IMR-90 (cell line): ENCODE measurements at regions not wholly inside any gene's neighbourhood (a gene's known extent, or its start where the extent isn't known, plus 50 kb on each side); places are given as distances from the start of the nearest gene placed in this dataset.

Experiments
- ATAC-seq: fragments of 200-7000 bp; cut with Tn5 transposase; 2 replicates; pipeline ENCODE4 v1.9.1; 2020; ENCODE audit warnings: low read depth, mild to moderate bottlenecking, moderate library complexity
- BruUV-seq: library from RNA; stranded (reverse); fragments of 400-500 nt; replicated peaks from 2 replicates; lab custom pipeline; 2021; lab: Mats Ljungman, UMichigan
- CTCF ChIA-PET: fragments of 300-600 bp; formaldehyde crosslinking; extraction: SDS; loops from one replicate; lab custom pipeline; 2021; ENCODE audit warnings: antibody characterized with exemption; lab: Yijun Ruan, JAX
- POLR2A ChIA-PET: fragments of 300-600 bp; sonication (Branson Sonifier 250); formaldehyde crosslinking; loops from one replicate; lab custom pipeline; 2022; ENCODE audit warnings: antibody characterized with exemption; ENCODE audit not compliant: unreplicated experiment; lab: Charles Lee
- DNase-seq: peaks from one replicate; pipeline ENCODE4 v3.0.0; 2013
- H2AFZ ChIP-seq: replicated peaks from 2 replicates; pipeline ENCODE3; 2013; ENCODE audit warnings: low read length, mild to moderate bottlenecking; ENCODE audit not compliant: poor library complexity
- H2AK5ac ChIP-seq: 2 replicates; pipeline ENCODE4 v1.6.1; 2013; ENCODE audit warnings: low read depth, low read length, inconsistent platforms
- H2AK9ac ChIP-seq: replicated peaks from 2 replicates; pipeline ENCODE3; 2013; ENCODE audit warnings: mild to moderate bottlenecking, low read depth, low read length, moderate library complexity; ENCODE audit not compliant: poor library complexity
- H2BK120ac ChIP-seq: 2 replicates; pipeline ENCODE4 v1.6.1; 2013; ENCODE audit warnings: low read depth, low read length, inconsistent platforms
- H2BK15ac ChIP-seq: 3 replicates; pipeline ENCODE4 v1.6.1; 2013; ENCODE audit warnings: low read depth, low read length, inconsistent platforms
- H2BK20ac ChIP-seq: 2 replicates; pipeline ENCODE4 v1.6.1; 2013; ENCODE audit warnings: low read depth, mild to moderate bottlenecking, inconsistent platforms, low read length, moderate library complexity
- H2BK5ac ChIP-seq: 2 replicates; pipeline ENCODE4 v1.6.1; 2013; ENCODE audit warnings: mild to moderate bottlenecking, low read depth, low read length, inconsistent platforms; ENCODE audit not compliant: poor library complexity, severe bottlenecking
- H3K14ac ChIP-seq: replicated peaks from 2 replicates; pipeline ENCODE4 v1.6.1; 2013; ENCODE audit warnings: low read depth, low read length, inconsistent platforms
- H3K18ac ChIP-seq: 2 replicates; pipeline ENCODE4 v1.6.1; 2013; ENCODE audit warnings: low read depth, low read length, control low read depth
- H3K23ac ChIP-seq: 2 replicates; pipeline ENCODE4 v1.6.1; 2013; ENCODE audit warnings: low read depth, low read length, inconsistent platforms
- H3K27ac ChIP-seq: 2 replicates; pipeline ENCODE4 v1.5.1; 2013; ENCODE audit warnings: mild to moderate bottlenecking, control low read depth, low read length; ENCODE audit not compliant: insufficient read depth
- H3K27me3 ChIP-seq: 2 replicates; pipeline ENCODE4 v1.6.1; 2013; ENCODE audit warnings: low read length; ENCODE audit not compliant: control insufficient read depth, insufficient read depth
- H3K36me3 ChIP-seq: 2 replicates; pipeline ENCODE4 v1.6.1; 2013; ENCODE audit warnings: low read length, mixed read lengths; ENCODE audit not compliant: control insufficient read depth, insufficient read depth
- H3K4ac ChIP-seq: 2 replicates; pipeline ENCODE4 v1.6.1; 2013; ENCODE audit warnings: low read depth, low read length, inconsistent platforms
- H3K4me1 ChIP-seq: 2 replicates; pipeline ENCODE4 v1.6.1; 2013; ENCODE audit warnings: low read length, mixed read lengths; ENCODE audit not compliant: control insufficient read depth, insufficient read depth
- H3K4me2 ChIP-seq: 2 replicates; pipeline ENCODE4 v1.6.1; 2013; ENCODE audit warnings: low read depth, mild to moderate bottlenecking, control low read depth, low read length, moderate library complexity
- H3K4me3 ChIP-seq: 2 replicates; pipeline ENCODE4 v1.5.1; 2013; ENCODE audit warnings: low read depth, mild to moderate bottlenecking, control low read depth, low read length, moderate library complexity; ENCODE audit not compliant: insufficient read depth
- H3K56ac ChIP-seq: 2 replicates; pipeline ENCODE4 v1.6.1; 2013; ENCODE audit warnings: low read length, inconsistent platforms; ENCODE audit not compliant: insufficient read depth; ENCODE audit errors: extremely low read depth
- H3K79me1 ChIP-seq, 2 experiments: 2 replicates each; pipeline ENCODE4 v1.6.1; 2013; ENCODE audit warnings: low read length in 2 of 2, inconsistent platforms in 1 of 2, low read depth in 1 of 2
- H3K9ac ChIP-seq: 2 replicates; pipeline ENCODE4 v1.6.1; 2013; ENCODE audit warnings: low read depth, low read length, control low read depth
- H3K9me1 ChIP-seq: 2 replicates; pipeline ENCODE4 v1.6.1; 2013; ENCODE audit warnings: low read length, inconsistent platforms; ENCODE audit not compliant: insufficient read depth
- H3K9me3 ChIP-seq: 2 replicates; pipeline ENCODE4 v1.6.1; 2013; ENCODE audit warnings: low read length; ENCODE audit not compliant: control insufficient read depth, insufficient read depth
- H4K20me1 ChIP-seq: 2 replicates; pipeline ENCODE4 v1.6.1; 2013; ENCODE audit warnings: low read length, inconsistent platforms; ENCODE audit not compliant: insufficient read depth
- H4K5ac ChIP-seq: 2 replicates; pipeline ENCODE4 v1.6.1; 2013; ENCODE audit warnings: mild to moderate bottlenecking, low read depth, low read length, control low read depth
- H4K8ac ChIP-seq, 2 experiments: 2 replicates each; pipeline ENCODE4 v1.6.1; 2013; ENCODE audit warnings: low read depth in 2 of 2, low read length in 2 of 2, control low read depth in 1 of 2, inconsistent platforms in 1 of 2
- H4K91ac ChIP-seq: 2 replicates; pipeline ENCODE4 v1.6.1; 2013; ENCODE audit warnings: low read depth, low read length, inconsistent platforms; ENCODE audit not compliant: insufficient read depth
- CEBPB ChIP-seq: IDR thresholded peaks from 2 replicates; pipeline ENCODE4 v1.6.1; 2012; ENCODE audit warnings: low read depth, low read length, improper control_type of control experiment
- WGBS, 2 experiments: methylation state at CpG; one replicate each; pipeline versions ENCODE4 v1.1.5 to v1.1.7; 2013; ENCODE audit warnings: missing lambda C conversion rate in 2 of 2; ENCODE audit not compliant: insufficient read length in 1 of 2; ENCODE audit errors: extremely low coverage in 2 of 2; 5-methylcytosine and 5-hydroxymethylcytosine counted together
- dilution Hi-C: fragments of 300-500 bp; cut with HindIII; formaldehyde crosslinking; loops from one replicate; pipeline ENCODE4 v1.14.3; 2018; ENCODE audit warnings: low sequenced_read_pairs; ENCODE audit not compliant: unreplicated experiment
- in situ Hi-C: fragments of 300-500 bp; cut with MboI; formaldehyde crosslinking; loops from 3 replicates; pipeline ENCODE4 v1.14.3; 2019; ENCODE audit warnings: low sequenced_read_pairs, inconsistent platforms, mixed read lengths
- intact Hi-C: fragments of 100-400 bp; cut with micrococcal nuclease; formaldehyde crosslinking; loops from 2 replicates; pipeline ENCODE4 v1.10.0; 2022
- TF ChIP-seq, protein P1 (sequence below): fragments of 150-350 bp; IDR thresholded peaks from 2 replicates; pipeline ENCODE4 v1.6.1; 2017; ENCODE audit warnings: mild to moderate bottlenecking, antibody characterized with exemption, low read length, low read depth

GRCh38 chr17:55588446-55589242, 77.4 kb upstream of the SMIM36 start:
- TF ChIP-seq, protein P1, sequence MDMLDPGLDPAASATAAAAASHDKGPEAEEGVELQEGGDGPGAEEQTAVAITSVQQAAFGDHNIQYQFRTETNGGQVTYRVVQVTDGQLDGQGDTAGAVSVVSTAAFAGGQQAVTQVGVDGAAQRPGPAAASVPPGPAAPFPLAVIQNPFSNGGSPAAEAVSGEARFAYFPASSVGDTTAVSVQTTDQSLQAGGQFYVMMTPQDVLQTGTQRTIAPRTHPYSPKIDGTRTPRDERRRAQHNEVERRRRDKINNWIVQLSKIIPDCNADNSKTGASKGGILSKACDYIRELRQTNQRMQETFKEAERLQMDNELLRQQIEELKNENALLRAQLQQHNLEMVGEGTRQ, result no peak
- 0 out of 2 replicates have a peak, but pooled peaks have one; percentile 16 for TF ChIP-seq CEBPB
- DNase-seq (peak; percentile 40), ATAC-seq (peak; percentile 49)
- Histone ChIP-seq H3K4me2 (peak overlapping the region; percentile 34; the same call in 1 of the 2 replicates), H3K9ac (peak overlapping the region; percentile 42; the same call in 1 of the 2 replicates), H3K18ac (peak overlapping the region; percentile 98; the same call in 1 of the 2 replicates), H2AFZ (no peak overlapping the region), H3K27me3 (no peaks in the 10 kb centered on the region), H2AK5ac (no peak overlapping the region), H3K4ac (0 out of 2 replicates have a peak overlapping the region, but pooled peaks have one; percentile 9), H3K4me1 (peaks cover 18% of the 10 kb centered on the region), H2BK15ac (peak overlapping the region; percentile 31; the same call in 1 of the 3 replicates), H3K27ac (peak overlapping the region; percentile 94; the same call in 1 of the 2 replicates), H3K23ac (no peak overlapping the region), H3K9me3 (no peaks in the 10 kb centered on the region), H4K8ac (peak overlapping the region; percentile 31 to 49; a peak in 1 of 4 replicates), H2BK20ac (no peak overlapping the region), H2BK120ac (peak overlapping the region; percentile 51; the same call in 1 of the 2 replicates), H3K56ac (no peak overlapping the region), H4K20me1 (no peaks in the 10 kb centered on the region), H4K5ac (peak overlapping the region; percentile 90; the same call in 1 of the 2 replicates), H2BK5ac (no peak overlapping the region), H3K4me3 (no peak overlapping the region), H4K91ac (no peak overlapping the region), H3K14ac (no peak overlapping the region), H2AK9ac (no peak overlapping the region), H3K79me1 (no peaks in the 10 kb centered on the region), H3K9me1 (0 out of 2 replicates have a peak, but pooled peaks cover 2% of the 10 kb centered on the region), H3K36me3 (no peaks in the 10 kb centered on the region)
- in situ Hi-C loops (no loop called here), dilution Hi-C loops (no loop called here), intact Hi-C loops (no loop called here)
- WGBS, 2 experiments, result no CpG with 5 or more reads among the region's 4 CpGs
- ChIA-PET POLR2A (no interaction called here), CTCF (interaction anchor here (0.6 to 2.5 kb wide), 2 partner anchors 13 to 1397 kb away, joined by 7 to 9 read pairs; no protein-coding TSS in a partner anchor)
- no TSS peak for BruUV-seq
